Right lobe of liver (tissue), 6 donors: ENCODE measurements at regions not wholly inside any gene's neighbourhood (a gene's known extent, or its start where the extent isn't known, plus 50 kb on each side); places are given as distances from the start of the nearest gene placed in this dataset.

ENCODE experiments used
- ATAC-seq, 4 donors: fragments of 200-7000 bp; cut with Tn5 transposase; one replicate each; pipeline ENCODE4 v1.9.1; 2020; ENCODE audit warnings: mild to moderate bottlenecking in 4 of 4, moderate library complexity in 4 of 4
- DNase-seq, 3 donors: peaks; one replicate each; pipeline ENCODE4 v3.0.0-alpha.2; 2020
- H3K27ac ChIP-seq, 3 donors: fragments of 200-600 bp; one replicate each; pipeline ENCODE4 v1.8.0; 2022
- H3K27me3 ChIP-seq, 2 donors: fragments of 200-600 bp; one replicate each; pipeline ENCODE4 v1.8.0; 2022
- H3K36me3 ChIP-seq, 4 donors: fragments of 200-600 bp; sonication (generic) in 1 of 4; one replicate each; pipeline versions ENCODE4 v1.5.1 to v1.8.0; 2017 to 2022; ENCODE audit warnings: control low read depth in 1 of 4
- H3K4me1 ChIP-seq, 4 donors: fragments of 200-600 bp; sonication (generic) in 1 of 4; one replicate each; pipeline versions ENCODE4 v1.5.1 to v1.8.0; 2017 to 2022; ENCODE audit warnings: control low read depth in 1 of 4
- H3K4me3 ChIP-seq, 3 donors: fragments of 200-600 bp; one replicate each; pipeline ENCODE4 v1.8.0; 2022
- H3K9me3 ChIP-seq, 4 donors: fragments of 200-600 bp; sonication (generic) in 1 of 4; one replicate each; pipeline versions ENCODE4 v1.5.1 to v1.8.0; 2017 to 2022; ENCODE audit warnings: control low read depth in 1 of 4
- POLR2A ChIP-seq: fragments of 450-650 bp; IDR thresholded peaks from one replicate; pipeline ENCODE4 v1.6.1; 2017; ENCODE audit warnings: antibody characterized with exemption, mild to moderate bottlenecking
- WGBS: methylation state at CpG from one replicate; pipeline ENCODE4 v1.1.6; 2018; ENCODE audit warnings: low coverage, low lambda C conversion rate; ENCODE audit not compliant: insufficient coverage; ENCODE audit errors: missing lambda C conversion rate; 5-methylcytosine and 5-hydroxymethylcytosine counted together
- intact Hi-C, 2 donors: fragments of 100-400 bp; cut with DNase I; formaldehyde crosslinking; loops; one replicate each; pipeline versions ENCODE4 v1.11.2 to v1.14.1; 2022
- TF ChIP-seq, protein P1 (sequence below), 4 donors: fragments of 200-600 bp in 3 of 4; fragments of 450-650 bp in 1 of 4; IDR thresholded peaks; one replicate each; pipeline versions ENCODE4 v1.5.1 to v1.8.0; 2016 to 2022; ENCODE audit warnings: antibody characterized with exemption in 4 of 4, mild to moderate bottlenecking in 2 of 4
- donor health status: DM: no; HTN: yes; CAD: no.
- donor health status: DM: no; HTN: no; CAD: no.
- donor health status: DM: no; HTN: no; CAD: no.
- donor health status: DM: no; HTN: yes; CAD: no.
- donor health status: DM: no; HTN: yes; CAD: no.

- Histone ChIP-seq H3K36me3 (no peaks in the 10 kb centered on the region), H3K27ac (no peak overlapping the region), H3K4me3 (no peak overlapping the region), H3K9me3 (peaks cover 0 to 3% (median 0%) of the 10 kb centered on the region in 4 donors), H3K27me3 (no peaks in the 10 kb centered on the region), H3K4me1 (no peaks in the 10 kb centered on the region)
- DNase-seq: no peak
- 73% methylated on average over 3 of the region's 3 CpGs for WGBS
- no peak for ATAC-seq
- TF ChIP-seq POLR2A: no peak
- TF ChIP-seq, protein P1, sequence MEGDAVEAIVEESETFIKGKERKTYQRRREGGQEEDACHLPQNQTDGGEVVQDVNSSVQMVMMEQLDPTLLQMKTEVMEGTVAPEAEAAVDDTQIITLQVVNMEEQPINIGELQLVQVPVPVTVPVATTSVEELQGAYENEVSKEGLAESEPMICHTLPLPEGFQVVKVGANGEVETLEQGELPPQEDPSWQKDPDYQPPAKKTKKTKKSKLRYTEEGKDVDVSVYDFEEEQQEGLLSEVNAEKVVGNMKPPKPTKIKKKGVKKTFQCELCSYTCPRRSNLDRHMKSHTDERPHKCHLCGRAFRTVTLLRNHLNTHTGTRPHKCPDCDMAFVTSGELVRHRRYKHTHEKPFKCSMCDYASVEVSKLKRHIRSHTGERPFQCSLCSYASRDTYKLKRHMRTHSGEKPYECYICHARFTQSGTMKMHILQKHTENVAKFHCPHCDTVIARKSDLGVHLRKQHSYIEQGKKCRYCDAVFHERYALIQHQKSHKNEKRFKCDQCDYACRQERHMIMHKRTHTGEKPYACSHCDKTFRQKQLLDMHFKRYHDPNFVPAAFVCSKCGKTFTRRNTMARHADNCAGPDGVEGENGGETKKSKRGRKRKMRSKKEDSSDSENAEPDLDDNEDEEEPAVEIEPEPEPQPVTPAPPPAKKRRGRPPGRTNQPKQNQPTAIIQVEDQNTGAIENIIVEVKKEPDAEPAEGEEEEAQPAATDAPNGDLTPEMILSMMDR (IDR thresholded peaks at IDR 0.05): no peak
- intact Hi-C loops: no loop called here
Measured at GRCh38 chr2:139964721-139965440, 1184.7 kb upstream of the NXPH2 start.

GRCh38 chr2:139963863-139964355 lies 1183.7 kb upstream of the NXPH2 start:
- ATAC-seq (no peak), DNase-seq (no peak)
- Histone ChIP-seq H3K9me3 (peaks cover 0 to 3% (median 0%) of the 10 kb centered on the region in 4 donors), H3K4me3 (no peak overlapping the region), H3K4me1 (no peaks in the 10 kb centered on the region), H3K27me3 (no peaks in the 10 kb centered on the region), H3K27ac (no peak overlapping the region), H3K36me3 (no peaks in the 10 kb centered on the region)
- TF ChIP-seq POLR2A: no peak
- TF ChIP-seq, protein P1 (IDR thresholded peaks at IDR 0.05): no peak
- 45% methylated on average over 10 of the region's 10 CpGs for WGBS
- intact Hi-C loops: no loop called here

GRCh38 chr2:139949242-139949972 lies 1169.2 kb upstream of the NXPH2 start:
- Histone ChIP-seq H3K27me3 (no peaks in the 10 kb centered on the region), H3K27ac (no peak overlapping the region), H3K36me3 (no peaks in the 10 kb centered on the region), H3K4me1 (no peaks in the 10 kb centered on the region), H3K4me3 (no peak overlapping the region), H3K9me3 (no peaks in the 10 kb centered on the region)
- intact Hi-C loops: no loop called here
- WGBS: 56% methylated on average over 6 of the region's 6 CpGs
- TF ChIP-seq, protein P1 (IDR thresholded peaks at IDR 0.05): no peak
- TF ChIP-seq POLR2A: no peak
- no peak for ATAC-seq
- DNase-seq: no peak

GRCh38 chr2:139946690-139947089 lies 1166.5 kb upstream of the NXPH2 start:
- H3K4me1 ChIP-seq: no peaks in the 10 kb centered on the region
- H3K27ac ChIP-seq: no peak overlapping the region
- H3K36me3 ChIP-seq: no peaks in the 10 kb centered on the region
- no peak overlapping the region for H3K4me3 ChIP-seq
- intact Hi-C loops: no loop called here
- WGBS: 75% methylated on average over 2 of the region's 2 CpGs
- DNase-seq (no peak), ATAC-seq (no peak)
- no peaks in the 10 kb centered on the region for H3K9me3 ChIP-seq
- H3K27me3 ChIP-seq: no peaks in the 10 kb centered on the region
- TF ChIP-seq POLR2A: no peak
- TF ChIP-seq, protein P1 (IDR thresholded peaks at IDR 0.05): no peak
